Right lobe of liver (tissue), 4 donors: ENCODE measurements at regions not wholly inside any gene's neighbourhood (a gene's known extent, or its start where the extent isn't known, plus 50 kb on each side); places are given as distances from the start of the nearest gene placed in this dataset.

Experiments used
- CTCF ChIP-seq, 4 donors: fragments of 200-600 bp in 3 of 4; fragments of 450-650 bp in 1 of 4; IDR thresholded peaks; one replicate each; pipeline versions ENCODE4 v1.5.1 to v1.8.0; 2016 to 2022; ENCODE audit warnings: antibody characterized with exemption in 4 of 4, mild to moderate bottlenecking in 2 of 4
- POLR2A ChIP-seq: fragments of 450-650 bp; IDR thresholded peaks from one replicate; pipeline ENCODE4 v1.6.1; 2017; ENCODE audit warnings: antibody characterized with exemption, mild to moderate bottlenecking
- donor health status: DM: no; HTN: no; CAD: no.
- donor health status: DM: no; HTN: no; CAD: no.
- donor health status: DM: no; HTN: yes; CAD: no.

- TF ChIP-seq CTCF (IDR thresholded peaks at IDR 0.05), result no peak
- TF ChIP-seq POLR2A, result no peak
These were observed 375.8 kb upstream of the TSHZ3 start for GRCh38 chr19:31725051-31725450.
